ENCODE measurements at regions not wholly inside any gene's neighbourhood (a gene's known extent, or its start where the extent isn't known, plus 50 kb on each side); places are given as distances from the start of the nearest gene placed in this dataset.
"Not testable (repeated sequence)": the region's sequence is repeated elsewhere in the genome, so short reads cannot be mapped to it uniquely, and the experiment has no call there.

- no peak for DNase-seq
Measured at GRCh38 chrX:104513162-104513561, 52.8 kb upstream of the IL1RAPL2 start.

GRCh38 chrX:104510801-104511200 lies 55.2 kb upstream of the IL1RAPL2 start:
- no peak for DNase-seq

- DNase-seq, result no peak
Measured at GRCh38 chrX:104502460-104502859, 63.5 kb upstream of the IL1RAPL2 start.

- DNase-seq, result no peak
Measured at GRCh38 chrX:104488811-104489210, 77.2 kb upstream of the IL1RAPL2 start.

- no peak for DNase-seq
Measured at GRCh38 chrX:104486691-104487090, 79.3 kb upstream of the IL1RAPL2 start.

GRCh38 chrX:104482757-104483156 lies 83.2 kb upstream of the IL1RAPL2 start:
- DNase-seq, result no peak

GRCh38 chrX:104469771-104470170 lies 96.2 kb upstream of the IL1RAPL2 start:
- DNase-seq, result no peak

- no peak for DNase-seq
Measured at GRCh38 chrX:104459796-104460195, 106.2 kb upstream of the IL1RAPL2 start.

- not testable (repeated sequence) for DNase-seq
Measured at GRCh38 chrX:104457130-104457529, 108.9 kb upstream of the IL1RAPL2 start.

GRCh38 chrX:104450316-104450715 lies 115.7 kb upstream of the IL1RAPL2 start:
- DNase-seq, result no peak

GRCh38 chrX:104445591-104445990 lies 120.4 kb upstream of the IL1RAPL2 start:
- DNase-seq, result no peak

GRCh38 chrX:104435249-104435648 lies 130.8 kb upstream of the IL1RAPL2 start:
- no peak for DNase-seq

- no peak for DNase-seq
Measured at GRCh38 chrX:104432321-104432720, 133.7 kb upstream of the IL1RAPL2 start.

- no peak for DNase-seq
Measured at GRCh38 chrX:104430742-104431119, 135.3 kb upstream of the IL1RAPL2 start.

- no peak for DNase-seq
Measured at GRCh38 chrX:104430072-104430741, 135.8 kb upstream of the IL1RAPL2 start.

GRCh38 chrX:104428231-104428630 lies 137.8 kb upstream of the IL1RAPL2 start:
- no peak for DNase-seq

GRCh38 chrX:104427693-104428092 lies 138.3 kb upstream of the IL1RAPL2 start:
- DNase-seq, result no peak

- no peak for DNase-seq
Measured at GRCh38 chrX:104427073-104427472, 138.9 kb upstream of the IL1RAPL2 start.

GRCh38 chrX:104420907-104421306 lies 145.1 kb upstream of the IL1RAPL2 start:
- no peak for DNase-seq

GRCh38 chrX:104419926-104420325 lies 146.1 kb upstream of the IL1RAPL2 start:
- DNase-seq, result no peak

GRCh38 chrX:104419211-104419610 lies 146.8 kb upstream of the IL1RAPL2 start:
- DNase-seq, result no peak

- DNase-seq, result no peak
Measured at GRCh38 chrX:104411800-104412199, 154.2 kb upstream of the IL1RAPL2 start.

GRCh38 chrX:104400387-104400786 lies 145.7 kb upstream of the ESX1 start:
- DNase-seq, result no peak

GRCh38 chrX:104392350-104392749 lies 137.6 kb upstream of the ESX1 start:
- DNase-seq, result no peak

- no peak for DNase-seq
Measured at GRCh38 chrX:104391906-104392305, 137.2 kb upstream of the ESX1 start.

Data from CD4-positive, alpha-beta T cell treated with Interleukin-17A for 4 hours (primary cell).